BE2C (cell line): ENCODE measurements at regions not wholly inside any gene's neighbourhood (a gene's known extent, or its start where the extent isn't known, plus 50 kb on each side); places are given as distances from the start of the nearest gene placed in this dataset.

Experiments
- DNase-seq: peaks from one replicate; pipeline ENCODE4 v3.0.0-alpha.2; 2020
- H3K27me3 ChIP-seq: fragments of 250-450 bp; sonication (Bioruptor Pico); 2 replicates; pipeline ENCODE4 v1.5.1; 2020; ENCODE audit warnings: mild to moderate bottlenecking
- H3K36me3 ChIP-seq: fragments of 250-450 bp; sonication (Bioruptor Pico); 2 replicates; pipeline ENCODE4 v1.5.1; 2020; ENCODE audit warnings: mild to moderate bottlenecking
- H3K4me1 ChIP-seq: fragments of 250-450 bp; sonication (Bioruptor Pico); 2 replicates; pipeline ENCODE4 v1.5.1; 2020
- H3K4me3 ChIP-seq: 2 replicates; pipeline ENCODE4 v1.5.1; 2011; ENCODE audit warnings: low read depth, low read length
- H3K9me3 ChIP-seq: fragments of 250-450 bp; sonication (Bioruptor Pico); 2 replicates; pipeline ENCODE4 v1.5.1; 2020
- CTCF ChIP-seq: IDR thresholded peaks from 2 replicates; pipeline ENCODE4 v1.5.1; 2012; ENCODE audit warnings: mild to moderate bottlenecking, low read depth, low read length

GRCh38 chr5:93267276-93267675 is 313.7 kb downstream of the NR2F1-AS1 start:
- no peak overlapping the region for H3K4me3 ChIP-seq
- no peaks in the 10 kb centered on the region for H3K36me3 ChIP-seq
- H3K4me1 ChIP-seq: no peaks in the 10 kb centered on the region
- no peaks in the 10 kb centered on the region for H3K27me3 ChIP-seq
- no peak for DNase-seq
- no peak for TF ChIP-seq CTCF
- H3K9me3 ChIP-seq: no peaks in the 10 kb centered on the region

GRCh38 chr5:93257616-93258015 is 323.4 kb downstream of the NR2F1-AS1 start:
- Histone ChIP-seq H3K4me3 (no peak overlapping the region), H3K27me3 (no peaks in the 10 kb centered on the region), H3K36me3 (no peaks in the 10 kb centered on the region), H3K4me1 (no peaks in the 10 kb centered on the region), H3K9me3 (no peaks in the 10 kb centered on the region)
- no peak for TF ChIP-seq CTCF
- DNase-seq: no peak

GRCh38 chr5:93255796-93256195 is 325.2 kb downstream of the NR2F1-AS1 start:
- H3K27me3 ChIP-seq: no peaks in the 10 kb centered on the region
- H3K36me3 ChIP-seq: no peaks in the 10 kb centered on the region
- H3K4me1 ChIP-seq: no peaks in the 10 kb centered on the region; the same call in 1 of the 2 replicates
- TF ChIP-seq CTCF: no peak
- H3K9me3 ChIP-seq: no peaks in the 10 kb centered on the region
- no peak for DNase-seq
- H3K4me3 ChIP-seq: no peak overlapping the region

- no peak overlapping the region for H3K4me3 ChIP-seq
- H3K36me3 ChIP-seq: no peaks in the 10 kb centered on the region
- H3K4me1 ChIP-seq: peaks cover 10% of the 10 kb centered on the region
- peak; percentile 19 for DNase-seq
- no peaks in the 10 kb centered on the region for H3K9me3 ChIP-seq
- peak; percentile 51 for TF ChIP-seq CTCF
- no peaks in the 10 kb centered on the region for H3K27me3 ChIP-seq
These were observed 328.9 kb downstream of the NR2F1-AS1 start for GRCh38 chr5:93252165-93252564.

GRCh38 chr5:93251347-93251746 is 329.7 kb downstream of the NR2F1-AS1 start:
- DNase-seq: no peak
- no peaks in the 10 kb centered on the region for H3K9me3 ChIP-seq
- H3K36me3 ChIP-seq: no peaks in the 10 kb centered on the region
- H3K4me3 ChIP-seq: no peak overlapping the region
- peaks cover 10% of the 10 kb centered on the region for H3K4me1 ChIP-seq
- no peaks in the 10 kb centered on the region for H3K27me3 ChIP-seq
- TF ChIP-seq CTCF: no peak

- no peak for DNase-seq
- no peaks in the 10 kb centered on the region for H3K27me3 ChIP-seq
- H3K4me3 ChIP-seq: peak overlapping the region; percentile 43
- H3K36me3 ChIP-seq: no peaks in the 10 kb centered on the region
- peaks cover 10% of the 10 kb centered on the region for H3K4me1 ChIP-seq
- H3K9me3 ChIP-seq: no peaks in the 10 kb centered on the region
- no peak for TF ChIP-seq CTCF
These were observed 330.6 kb downstream of the NR2F1-AS1 start for GRCh38 chr5:93250424-93250823.
